DND-41 (cell line): ENCODE measurements at regions not wholly inside any gene's neighbourhood (a gene's known extent, or its start where the extent isn't known, plus 50 kb on each side); places are given as distances from the start of the nearest gene placed in this dataset.

Experiments used
- ATAC-seq: fragments of 200-7000 bp; cut with Tn5 transposase; 3 replicates; pipeline ENCODE4 v1.9.1; 2021; ENCODE audit warnings: low read depth; ENCODE audit not compliant: insufficient read depth
- DNase-seq: peaks from one replicate; pipeline ENCODE4 v3.0.0-alpha.2; 2020
- H2AFZ ChIP-seq: 2 replicates; pipeline ENCODE4 v1.6.0; 2012; ENCODE audit warnings: low read depth, low read length
- H3K27ac ChIP-seq: 2 replicates; pipeline ENCODE4 v1.5.1; 2012; ENCODE audit warnings: low read length, inconsistent platforms
- H3K27me3 ChIP-seq: fragments of 200-600 bp; sonication (generic); 2 replicates; pipeline ENCODE4 v1.6.0; 2012; ENCODE audit warnings: low read length, mild to moderate bottlenecking, inconsistent platforms; ENCODE audit not compliant: insufficient read depth, poor library complexity
- H3K36me3 ChIP-seq: 2 replicates; pipeline ENCODE4 v1.5.1; 2012; ENCODE audit warnings: low read length, inconsistent platforms; ENCODE audit not compliant: insufficient read depth
- H3K4me1 ChIP-seq: 2 replicates; pipeline ENCODE4 v1.5.1; 2012; ENCODE audit warnings: mild to moderate bottlenecking, low read length; ENCODE audit not compliant: insufficient read depth
- H3K4me2 ChIP-seq: 2 replicates; pipeline ENCODE4 v1.6.0; 2012; ENCODE audit warnings: mild to moderate bottlenecking, moderate library complexity, low read length, inconsistent platforms; ENCODE audit not compliant: insufficient read depth
- H3K4me3 ChIP-seq, 2 experiments: fragments of 200-600 bp in 1 of 2; shearing (Covaris generic) in 1 of 2; 2 replicates each; pipeline ENCODE4 v1.5.1; 2012 to 2016; ENCODE audit warnings: inconsistent platforms in 2 of 2, low read length in 2 of 2, mild to moderate bottlenecking in 2 of 2, low read depth in 1 of 2, moderate library complexity in 1 of 2
- H3K79me2 ChIP-seq: 2 replicates; pipeline ENCODE4 v1.6.0; 2012; ENCODE audit warnings: low read length, inconsistent platforms; ENCODE audit not compliant: insufficient read depth
- H3K9ac ChIP-seq: 2 replicates; pipeline ENCODE4 v1.6.0; 2012; ENCODE audit warnings: low read depth, mild to moderate bottlenecking, inconsistent platforms, low read length, moderate library complexity
- H3K9me3 ChIP-seq: 2 replicates; pipeline ENCODE4 v1.5.1; 2012; ENCODE audit warnings: low read length, moderate library complexity, mild to moderate bottlenecking, inconsistent platforms; ENCODE audit not compliant: insufficient read depth, severe bottlenecking
- H4K20me1 ChIP-seq: 2 replicates; pipeline ENCODE4 v1.6.0; 2012; ENCODE audit warnings: low read length; ENCODE audit not compliant: insufficient read depth
- EZH2 ChIP-seq: IDR thresholded peaks from 3 replicates; pipeline ENCODE4 v1.6.1; 2012; ENCODE audit warnings: borderline replicate concordance, low read depth, mild to moderate bottlenecking, moderate library complexity, low read length, inconsistent platforms; ENCODE audit not compliant: severe bottlenecking
- TF ChIP-seq, protein P1 (sequence below): IDR thresholded peaks from 2 replicates; pipeline ENCODE4 v1.5.1; 2012; ENCODE audit warnings: borderline replicate concordance, low read length, moderate library complexity, mild to moderate bottlenecking; ENCODE audit not compliant: poor library complexity, severe bottlenecking; ENCODE audit errors: extremely low read depth

GRCh38 chr7:45415265-45415664, 158.9 kb upstream of the ADCY1 start:
- Histone ChIP-seq H3K36me3 (no peaks in the 10 kb centered on the region), H3K27me3 (peaks cover 3% of the 10 kb centered on the region), H3K9me3 (peaks cover 7% of the 10 kb centered on the region), H4K20me1 (no peaks in the 10 kb centered on the region), H2AFZ (no peak overlapping the region), H3K79me2 (no peaks in the 10 kb centered on the region), H3K4me3 (no peak overlapping the region), H3K27ac (no peak overlapping the region), H3K9ac (no peak overlapping the region), H3K4me1 (no peaks in the 10 kb centered on the region), H3K4me2 (no peak overlapping the region)
- no peak for DNase-seq
- no peak for TF ChIP-seq EZH2
- TF ChIP-seq, protein P1, sequence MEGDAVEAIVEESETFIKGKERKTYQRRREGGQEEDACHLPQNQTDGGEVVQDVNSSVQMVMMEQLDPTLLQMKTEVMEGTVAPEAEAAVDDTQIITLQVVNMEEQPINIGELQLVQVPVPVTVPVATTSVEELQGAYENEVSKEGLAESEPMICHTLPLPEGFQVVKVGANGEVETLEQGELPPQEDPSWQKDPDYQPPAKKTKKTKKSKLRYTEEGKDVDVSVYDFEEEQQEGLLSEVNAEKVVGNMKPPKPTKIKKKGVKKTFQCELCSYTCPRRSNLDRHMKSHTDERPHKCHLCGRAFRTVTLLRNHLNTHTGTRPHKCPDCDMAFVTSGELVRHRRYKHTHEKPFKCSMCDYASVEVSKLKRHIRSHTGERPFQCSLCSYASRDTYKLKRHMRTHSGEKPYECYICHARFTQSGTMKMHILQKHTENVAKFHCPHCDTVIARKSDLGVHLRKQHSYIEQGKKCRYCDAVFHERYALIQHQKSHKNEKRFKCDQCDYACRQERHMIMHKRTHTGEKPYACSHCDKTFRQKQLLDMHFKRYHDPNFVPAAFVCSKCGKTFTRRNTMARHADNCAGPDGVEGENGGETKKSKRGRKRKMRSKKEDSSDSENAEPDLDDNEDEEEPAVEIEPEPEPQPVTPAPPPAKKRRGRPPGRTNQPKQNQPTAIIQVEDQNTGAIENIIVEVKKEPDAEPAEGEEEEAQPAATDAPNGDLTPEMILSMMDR, result no peak
- no peak for ATAC-seq

DNA sequence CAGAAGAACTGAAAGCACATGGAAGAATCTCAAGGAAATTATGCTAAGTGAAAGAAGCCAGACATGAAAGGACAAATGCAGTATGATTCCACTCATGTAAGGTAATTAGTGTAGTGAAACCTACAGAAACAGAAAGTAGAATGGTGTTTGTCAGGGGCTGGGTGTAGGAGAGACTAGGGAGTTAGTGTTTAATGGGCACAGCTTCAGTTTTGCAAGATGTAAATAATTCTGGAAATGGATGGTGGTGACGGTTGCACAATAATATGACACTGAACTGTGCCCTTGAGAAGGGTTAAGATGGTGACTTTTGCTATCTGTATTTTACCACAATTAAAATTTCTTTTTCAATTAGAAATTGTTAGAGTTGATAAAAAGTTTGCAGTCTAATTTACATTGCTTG, 157.3 kb upstream of the ADCY1 start:
- H3K9me3 ChIP-seq, result peaks cover 4% of the 10 kb centered on the region
- TF ChIP-seq, protein P1, result no peak
- TF ChIP-seq EZH2, result no peak
- ATAC-seq (no peak), DNase-seq (no peak)
- no peak overlapping the region for H2AFZ ChIP-seq
- no peaks in the 10 kb centered on the region for H3K79me2 ChIP-seq
- no peak overlapping the region for H3K4me2 ChIP-seq
- no peaks in the 10 kb centered on the region for H3K4me1 ChIP-seq
- H3K4me3 ChIP-seq, result no peak overlapping the region
- no peak overlapping the region for H3K27ac ChIP-seq
- no peaks in the 10 kb centered on the region for H3K36me3 ChIP-seq
- peaks cover 3% of the 10 kb centered on the region for H3K27me3 ChIP-seq
- no peak overlapping the region for H3K9ac ChIP-seq
- H4K20me1 ChIP-seq, result no peaks in the 10 kb centered on the region

DNA sequence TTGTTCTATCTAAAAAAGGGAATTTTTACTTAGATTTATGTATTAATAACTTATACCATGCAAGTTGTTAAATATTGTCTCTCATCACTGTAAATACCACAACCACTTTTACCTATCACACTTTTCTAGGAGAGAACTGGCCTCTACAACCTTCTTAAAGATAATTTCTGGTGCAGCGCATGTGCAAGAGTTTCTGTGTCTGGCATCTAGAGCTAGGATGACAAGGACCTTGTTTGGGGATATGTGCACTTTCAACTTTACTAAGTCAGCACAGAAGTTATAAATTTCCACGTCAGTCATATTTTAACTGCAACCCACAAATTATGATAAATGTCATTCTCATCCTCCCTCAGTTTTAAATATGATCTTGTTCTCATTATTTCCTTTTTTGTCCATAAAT, 156.9 kb upstream of the ADCY1 start:
- Histone ChIP-seq H4K20me1 (no peaks in the 10 kb centered on the region), H3K4me1 (no peaks in the 10 kb centered on the region), H3K27ac (no peak overlapping the region), H3K36me3 (no peaks in the 10 kb centered on the region), H3K4me3 (no peak overlapping the region), H3K4me2 (no peak overlapping the region), H2AFZ (no peak overlapping the region), H3K9me3 (no peaks in the 10 kb centered on the region), H3K9ac (no peak overlapping the region), H3K27me3 (peaks cover 3% of the 10 kb centered on the region), H3K79me2 (no peaks in the 10 kb centered on the region)
- TF ChIP-seq, protein P1, result no peak
- TF ChIP-seq EZH2, result no peak
- no peak for ATAC-seq
- DNase-seq, result no peak

- ATAC-seq, result no peak
- no peak overlapping the region for H3K27ac ChIP-seq
- no peaks in the 10 kb centered on the region for H3K4me1 ChIP-seq
- no peaks in the 10 kb centered on the region for H3K9me3 ChIP-seq
- H3K9ac ChIP-seq, result no peak overlapping the region
- TF ChIP-seq EZH2, result no peak
- TF ChIP-seq, protein P1, result no peak
- no peak overlapping the region for H2AFZ ChIP-seq
- H3K27me3 ChIP-seq, result peaks cover 3% of the 10 kb centered on the region
- H3K79me2 ChIP-seq, result no peaks in the 10 kb centered on the region
- no peaks in the 10 kb centered on the region for H4K20me1 ChIP-seq
- no peak overlapping the region for H3K4me3 ChIP-seq
- no peak for DNase-seq
- no peak overlapping the region for H3K4me2 ChIP-seq
- no peaks in the 10 kb centered on the region for H3K36me3 ChIP-seq
These were observed 156.4 kb upstream of the ADCY1 start for GRCh38 chr7:45417735-45418134.
